GM12878 (cell line): ENCODE measurements at regions not wholly inside any gene's neighbourhood (a gene's known extent, or its start where the extent isn't known, plus 50 kb on each side); places are given as distances from the start of the nearest gene placed in this dataset.

Source experiments
- ATAC-seq: fragments of 200-7000 bp; cut with Tn5 transposase; 3 replicates; pipeline ENCODE4 v1.9.1; 2020; ENCODE audit warnings: mild to moderate bottlenecking, moderate library complexity
- BruUV-seq: library from RNA; stranded (reverse); fragments of 400-500 nt; replicated peaks from 2 replicates; lab custom pipeline; 2021; lab: Mats Ljungman, UMichigan
- CTCF ChIA-PET: fragments of 300-600 bp; sonication (Branson Sonifier 250); formaldehyde crosslinking; extraction: SDS; loops from one replicate; lab custom pipeline; 2021; ENCODE audit warnings: inconsistent platforms; lab: Yijun Ruan, JAX
- POLR2A ChIA-PET: fragments of 350-600 bp; formaldehyde crosslinking; extraction: SDS; loops from one replicate; lab custom pipeline; 2021; ENCODE audit warnings: inconsistent platforms; lab: Charles Lee
- RAD21 ChIA-PET: fragments of 300-600 bp; sonication (Branson Sonifier 250); formaldehyde crosslinking; loops from one replicate; lab custom pipeline; 2023; ENCODE audit warnings: antibody characterized with exemption; ENCODE audit not compliant: unreplicated experiment; lab: Charles Lee
- SMC1A ChIA-PET: fragments of 300-600 bp; sonication (Branson Sonifier 250); formaldehyde crosslinking; loops from one replicate; lab custom pipeline; 2023; ENCODE audit not compliant: unreplicated experiment, uncharacterized antibody; lab: Charles Lee
- DNase-seq: peaks from one replicate; pipeline ENCODE4 v3.0.0-alpha.2; 2011; ENCODE audit warnings: low read depth, low spot score
- FAIRE-seq: peaks from 3 replicates; lab custom pipeline; 2011; peaks lifted over from hg19 to GRCh38; lab: Jason Lieb, UNC
- H2AFZ ChIP-seq: 2 replicates; pipeline ENCODE4 v1.6.0; 2011; ENCODE audit warnings: low read depth, low read length, control low read depth; ENCODE audit not compliant: control insufficient read depth
- H3K27ac ChIP-seq: 2 replicates; pipeline ENCODE4 v1.5.1; 2011; ENCODE audit warnings: control low read depth; ENCODE audit not compliant: control insufficient read depth, insufficient read depth
- H3K27me3 ChIP-seq, 2 experiments: replicated peaks in 1 of 2; 2 replicates each; pipeline versions ENCODE4 v1.6.0 to v1.6.1; 2011; ENCODE audit warnings: low read length in 1 of 2; ENCODE audit not compliant: control insufficient read depth in 2 of 2, insufficient read depth in 2 of 2
- H3K36me3 ChIP-seq, 2 experiments: 2 replicates each; pipeline ENCODE4 v1.5.1; 2011; ENCODE audit warnings: low read length in 1 of 2; ENCODE audit not compliant: control insufficient read depth in 2 of 2, insufficient read depth in 2 of 2
- H3K4me1 ChIP-seq: 2 replicates; pipeline ENCODE4 v1.6.1; 2011; ENCODE audit warnings: mild to moderate bottlenecking, low read length, moderate library complexity, mixed read lengths; ENCODE audit not compliant: control insufficient read depth, insufficient read depth
- H3K4me2 ChIP-seq: 2 replicates; pipeline ENCODE4 v1.6.0; 2011; ENCODE audit warnings: control low read depth; ENCODE audit not compliant: control insufficient read depth, insufficient read depth
- H3K4me3 ChIP-seq: fragments of 200-600 bp; sonication (generic); 2 replicates; pipeline ENCODE4 v1.5.1; 2016
- H3K79me2 ChIP-seq: 2 replicates; pipeline ENCODE4 v1.6.0; 2011; ENCODE audit warnings: low read length; ENCODE audit not compliant: control insufficient read depth, insufficient read depth
- H3K9ac ChIP-seq: 2 replicates; pipeline ENCODE4 v1.8.0; 2011; ENCODE audit warnings: low read length, control low read depth, mixed read lengths; ENCODE audit not compliant: control insufficient read depth, insufficient read depth
- H3K9me3 ChIP-seq: replicated peaks from 3 replicates; pipeline ENCODE4 v1.5.1; 2011; ENCODE audit warnings: mild to moderate bottlenecking, low read length; ENCODE audit not compliant: control insufficient read depth, insufficient read depth
- H4K20me1 ChIP-seq: 2 replicates; pipeline ENCODE4 v1.6.0; 2011; ENCODE audit not compliant: control insufficient read depth, insufficient read depth
- CHD2 ChIP-seq: IDR thresholded peaks from 2 replicates; pipeline ENCODE4 v1.6.1; 2011; ENCODE audit warnings: low read depth, low read length, improper control_type of control experiment, borderline replicate concordance
- E2F4 ChIP-seq: IDR thresholded peaks from 2 replicates; pipeline ENCODE4 v1.6.1; 2012; ENCODE audit warnings: low read depth, low read length, improper control_type of control experiment
- ELK1 ChIP-seq: IDR thresholded peaks from 2 replicates; pipeline ENCODE4 v1.6.1; 2012; ENCODE audit warnings: low read depth, low read length, improper control_type of control experiment
- EZH2 ChIP-seq: IDR thresholded peaks from 2 replicates; pipeline ENCODE4 v1.6.1; 2012; ENCODE audit warnings: low read depth, mild to moderate bottlenecking, control low read depth, inconsistent platforms, low read length, borderline replicate concordance; ENCODE audit not compliant: control insufficient read depth
- MAX ChIP-seq: IDR thresholded peaks from 2 replicates; pipeline ENCODE4 v1.6.1; 2012; ENCODE audit warnings: low read depth, low read length, improper control_type of control experiment
- MXI1 ChIP-seq: fragments of 150-350 bp; IDR thresholded peaks from 2 replicates; pipeline ENCODE4 v1.6.1; 2011; ENCODE audit warnings: low read depth, mild to moderate bottlenecking, inconsistent platforms, low read length, improper control_type of control experiment
- NFYB ChIP-seq: IDR thresholded peaks from 2 replicates; pipeline ENCODE4 v1.6.1; 2011; ENCODE audit warnings: low read depth, mild to moderate bottlenecking, low read length, improper control_type of control experiment, moderate library complexity; ENCODE audit not compliant: insufficient read depth
- PRDM15 ChIP-seq: fragments of 450-650 bp; formaldehyde crosslinking; IDR thresholded peaks from 2 replicates; pipeline ENCODE4 v1.4.0; 2020; ENCODE audit warnings: mild to moderate bottlenecking, moderate library complexity
- RAD21 ChIP-seq: IDR thresholded peaks from 2 replicates; pipeline ENCODE4 v1.6.1; 2011; ENCODE audit warnings: mild to moderate bottlenecking, low read depth, low read length, moderate library complexity; ENCODE audit not compliant: insufficient read depth
- RBBP5 ChIP-seq: fragments of 200-600 bp; sonication (generic); conservative IDR thresholded peaks from 2 replicates; pipeline ENCODE4 v1.6.1; 2016
- SRF ChIP-seq, 2 experiments: IDR thresholded peaks; 2 replicates each; pipeline ENCODE4 v1.6.1; 2011; ENCODE audit warnings: low read depth in 2 of 2, low read length in 2 of 2, mild to moderate bottlenecking in 1 of 2, moderate library complexity in 1 of 2
- SUPT20H ChIP-seq: IDR thresholded peaks from 2 replicates; pipeline ENCODE4 v1.6.1; 2011; ENCODE audit warnings: low read depth, mild to moderate bottlenecking, low read length, moderate library complexity, borderline replicate concordance; ENCODE audit not compliant: control insufficient read depth
- ZBED1 ChIP-seq: IDR thresholded peaks from 2 replicates; pipeline ENCODE4 v1.6.1; 2016; ENCODE audit warnings: borderline replicate concordance
- ZBTB40 ChIP-seq: fragments of 450-650 bp; IDR thresholded peaks from 2 replicates; pipeline ENCODE4 v1.6.1; 2016; ENCODE audit warnings: mild to moderate bottlenecking, moderate library complexity, borderline replicate concordance
- WGBS: methylation state at CpG from one replicate; pipeline ENCODE4 v1.1.6; 2016; ENCODE audit warnings: low lambda C conversion rate; ENCODE audit not compliant: insufficient replicate concordance, insufficient coverage; ENCODE audit errors: missing lambda C conversion rate; 5-methylcytosine and 5-hydroxymethylcytosine counted together
- in situ Hi-C: fragments of 300-500 bp; cut with MboI; formaldehyde crosslinking; loops from 9 replicates; pipeline ENCODE4 v1.14.3; 2018; ENCODE audit warnings: mixed read lengths
- intact Hi-C: fragments of 100-400 bp; cut with micrococcal nuclease; formaldehyde crosslinking; loops from one replicate; pipeline ENCODE4 v1.14.2; 2022; ENCODE audit not compliant: unreplicated experiment

- FAIRE-seq (no peak), ATAC-seq (no peak), DNase-seq (no peak)
- no peaks in the 10 kb centered on the region for H3K79me2 ChIP-seq
- H2AFZ ChIP-seq: no peak overlapping the region
- 52% methylated on average over 6 of the region's 6 CpGs for WGBS
- H3K9me3 ChIP-seq: no peaks in the 10 kb centered on the region
- intact Hi-C loops: no loop called here
- H3K4me1 ChIP-seq: no peaks in the 10 kb centered on the region
- H3K4me3 ChIP-seq: no peak overlapping the region
- H4K20me1 ChIP-seq: no peaks in the 10 kb centered on the region
- in situ Hi-C loops: no loop called here
- ChIA-PET RAD21 (no interaction called here), SMC1A (no interaction called here), POLR2A (no interaction called here), CTCF (interaction anchor here (0.7 kb wide), 1 partner anchor 9 kb away, joined by 3 read pairs; no protein-coding TSS in a partner anchor)
- no peak overlapping the region for H3K9ac ChIP-seq
- H3K27me3 ChIP-seq: no peaks in the 10 kb centered on the region
- no TSS peak for BruUV-seq
- H3K4me2 ChIP-seq: no peak overlapping the region
- H3K27ac ChIP-seq: no peak overlapping the region
- H3K36me3 ChIP-seq: no peaks in the 10 kb centered on the region
- no peak for TF ChIP-seq SUPT20H
- TF ChIP-seq ZBED1: no peak
- TF ChIP-seq ZBTB40: no peak
- no peak for TF ChIP-seq SRF (IDR thresholded peaks at IDR 0.05; ENCODE audit: low read depth in 2 of 2, low read length in 2 of 2)
- no peak for TF ChIP-seq MAX
- no peak for TF ChIP-seq EZH2
- TF ChIP-seq RAD21: no peak
- no peak for TF ChIP-seq PRDM15 (CRISPR knock-in tag)
- TF ChIP-seq ELK1: no peak
- no peak for TF ChIP-seq RBBP5
- no peak for TF ChIP-seq MXI1
- no peak for TF ChIP-seq E2F4
- no peak for TF ChIP-seq NFYB
- TF ChIP-seq CHD2: no peak
These were observed 697.0 kb downstream of the SORCS1 start for GRCh38 chr10:106467506-106467905.
